Activated T-helper 1 cell treated with anti-CD3 and anti-CD28 coated beads, Interleukin-2, amount 50 U/mL, for 16 hours (primary cell): ENCODE measurements at regions not wholly inside any gene's neighbourhood (a gene's known extent, or its start where the extent isn't known, plus 50 kb on each side); places are given as distances from the start of the nearest gene placed in this dataset.

Experiments
- DNase-seq, 2 donors: peaks; one replicate each; pipeline ENCODE4 v3.0.0-alpha.2; 2020; ENCODE audit warnings: low read depth in 1 of 2, low spot score in 1 of 2

DNA sequence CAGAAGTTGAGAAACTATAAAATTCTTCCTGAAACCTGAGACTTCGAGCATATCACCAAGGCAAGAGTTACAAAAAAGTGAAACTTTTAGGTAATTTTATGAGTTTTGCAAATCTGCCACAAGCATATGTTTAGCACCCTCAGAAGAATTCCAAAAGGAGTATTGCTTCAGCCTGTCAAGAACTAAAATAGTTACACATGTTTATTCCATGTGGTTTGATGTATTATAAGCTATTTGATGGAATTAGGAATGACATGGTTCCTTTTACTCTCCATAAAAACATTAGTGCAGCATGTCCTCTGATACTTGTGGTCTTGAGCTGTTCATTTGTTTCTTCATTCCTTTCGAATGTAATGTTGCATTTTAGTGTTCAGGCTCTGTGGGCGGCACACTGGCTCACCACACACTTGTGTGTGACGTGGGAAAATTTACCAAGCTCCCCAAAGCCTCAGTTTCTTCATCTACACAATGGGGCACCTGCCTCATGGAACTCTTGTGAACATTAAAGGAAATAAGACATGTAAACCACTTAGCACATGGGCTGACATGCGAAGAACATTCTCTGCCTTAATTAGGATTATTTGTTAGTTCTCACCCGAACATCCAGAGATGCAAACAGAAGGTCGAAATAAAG, 204.2 kb upstream of the FOXF1 start:
- no peak for DNase-seq

DNA sequence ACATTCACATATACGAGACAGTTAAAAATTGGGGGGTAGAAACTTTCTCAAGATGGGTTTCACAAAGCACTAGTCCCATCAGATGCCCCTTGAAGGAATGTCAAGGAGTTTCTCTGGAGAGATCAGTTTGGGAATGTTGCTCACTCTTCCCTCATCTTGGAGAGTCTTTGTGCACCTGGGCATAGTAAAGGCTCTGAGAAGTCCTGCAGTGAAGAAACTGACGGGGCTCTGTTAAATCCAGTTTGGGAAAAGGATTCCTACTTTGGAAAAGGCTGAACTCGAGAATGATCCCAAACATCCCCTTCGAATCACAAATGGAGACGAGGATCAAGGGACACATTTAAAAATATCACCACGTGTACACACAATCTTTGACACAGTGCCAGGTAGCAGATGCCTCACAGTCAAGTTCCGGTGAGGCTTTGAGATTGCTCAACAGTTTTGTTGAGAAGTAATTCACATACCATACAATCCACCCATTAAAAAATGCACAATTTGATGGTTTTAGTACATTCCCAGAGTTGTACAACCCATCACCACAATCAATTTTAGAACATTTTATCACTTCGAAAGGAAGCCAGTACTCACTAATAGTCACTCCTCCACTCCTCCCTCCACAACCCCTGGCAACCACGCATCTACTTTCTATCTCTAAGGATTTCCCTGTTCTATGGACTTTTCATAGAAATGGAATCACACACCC, 203.4 kb upstream of the FOXF1 start:
- no peak for DNase-seq

- no peak for DNase-seq
These were observed 202.8 kb upstream of the FOXF1 start for GRCh38 chr16:86307514-86307903.

DNA sequence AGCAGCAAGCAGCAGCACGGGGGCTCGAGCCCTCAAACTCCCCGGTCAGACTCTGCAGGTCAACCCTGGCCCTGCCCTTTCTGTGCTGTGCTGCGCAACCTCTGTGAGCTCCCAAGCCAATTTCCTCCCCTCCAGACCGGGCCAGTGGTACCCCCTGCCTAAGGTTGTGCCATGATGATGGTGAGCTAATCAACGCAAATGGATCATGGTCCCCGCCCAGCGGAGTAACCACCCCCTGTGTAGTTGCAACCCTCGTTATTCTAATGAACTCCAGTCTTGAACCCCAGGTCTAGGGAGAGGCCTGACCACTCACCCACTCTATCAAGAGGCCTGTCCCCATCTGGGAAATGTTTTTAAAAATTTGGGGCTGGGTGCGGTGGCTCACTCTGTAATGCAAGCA, 201.8 kb upstream of the FOXF1 start:
- DNase-seq: no peak

- DNase-seq: no peak
These were observed 196.7 kb upstream of the FOXF1 start for GRCh38 chr16:86313631-86314030.

DNA sequence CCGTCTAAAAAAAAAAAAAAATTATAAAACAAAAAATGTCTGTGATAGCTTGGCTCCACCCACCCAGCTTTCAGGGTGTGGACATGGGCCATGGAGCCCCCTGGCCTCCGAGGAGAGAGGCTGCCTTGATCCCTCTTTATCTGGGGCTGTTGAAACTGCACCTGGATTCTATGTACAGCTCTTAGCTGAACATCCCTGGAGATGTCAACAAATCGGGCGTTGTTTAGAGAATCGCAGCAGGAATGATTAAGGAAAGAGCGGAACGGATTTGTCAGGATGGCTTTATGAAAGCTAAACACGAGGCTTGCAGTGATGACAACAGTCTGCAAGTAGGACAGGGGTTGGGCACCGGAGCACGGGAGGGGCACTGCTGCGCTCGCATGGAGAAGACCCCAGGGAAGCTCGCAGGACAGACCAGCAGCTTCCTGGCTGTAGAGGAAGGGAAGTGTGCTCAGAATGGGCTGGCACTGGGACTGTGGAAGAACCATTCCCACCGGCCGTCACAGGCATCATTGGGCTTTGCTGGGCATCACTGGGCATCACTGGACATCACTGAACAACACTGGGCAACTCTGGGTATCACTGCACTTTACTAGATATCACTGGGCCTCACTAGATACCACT, 195.8 kb upstream of the FOXF1 start:
- DNase-seq: no peak

DNA sequence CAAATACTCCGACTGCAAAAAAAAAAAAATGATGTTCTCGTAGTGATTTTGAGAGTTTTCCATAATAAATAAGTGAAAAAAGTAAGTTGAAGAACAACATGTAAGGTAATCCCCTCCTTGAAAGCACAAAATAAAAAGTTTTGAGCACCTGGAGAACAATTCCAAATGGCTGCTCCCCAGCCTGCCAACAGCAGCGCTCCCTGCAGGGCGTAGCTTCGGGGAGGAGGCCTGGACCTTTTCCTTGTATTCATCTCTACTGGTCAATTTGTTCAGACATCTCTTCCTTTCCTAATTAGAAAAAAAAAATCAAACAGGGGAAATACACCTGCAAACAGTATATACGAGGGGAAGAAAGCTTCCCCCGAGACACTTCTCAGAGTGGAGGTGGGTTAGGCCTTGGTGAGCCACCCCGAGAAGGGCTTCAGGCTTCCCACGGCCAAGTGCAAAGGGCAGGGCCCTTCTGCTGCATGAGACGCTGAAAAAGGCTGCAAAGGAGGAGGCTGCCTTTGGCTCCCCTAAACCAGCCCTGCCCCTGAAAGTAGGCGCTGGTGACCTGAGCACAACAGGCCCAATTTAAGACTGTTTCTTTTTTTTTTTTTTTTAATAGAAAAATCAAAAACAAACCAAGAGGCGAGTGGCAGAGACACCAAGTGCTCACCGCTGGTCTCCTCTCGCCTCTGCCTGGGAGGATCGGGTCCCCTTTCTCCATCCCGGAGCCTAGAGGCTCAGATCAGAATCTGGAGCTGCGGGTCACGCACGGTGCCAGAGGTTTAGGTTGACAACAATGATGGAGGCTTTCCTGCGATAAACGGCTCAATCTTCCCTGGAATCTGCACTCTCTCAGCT, 193.1 kb upstream of the FOXF1 start:
- no peak for DNase-seq

DNA sequence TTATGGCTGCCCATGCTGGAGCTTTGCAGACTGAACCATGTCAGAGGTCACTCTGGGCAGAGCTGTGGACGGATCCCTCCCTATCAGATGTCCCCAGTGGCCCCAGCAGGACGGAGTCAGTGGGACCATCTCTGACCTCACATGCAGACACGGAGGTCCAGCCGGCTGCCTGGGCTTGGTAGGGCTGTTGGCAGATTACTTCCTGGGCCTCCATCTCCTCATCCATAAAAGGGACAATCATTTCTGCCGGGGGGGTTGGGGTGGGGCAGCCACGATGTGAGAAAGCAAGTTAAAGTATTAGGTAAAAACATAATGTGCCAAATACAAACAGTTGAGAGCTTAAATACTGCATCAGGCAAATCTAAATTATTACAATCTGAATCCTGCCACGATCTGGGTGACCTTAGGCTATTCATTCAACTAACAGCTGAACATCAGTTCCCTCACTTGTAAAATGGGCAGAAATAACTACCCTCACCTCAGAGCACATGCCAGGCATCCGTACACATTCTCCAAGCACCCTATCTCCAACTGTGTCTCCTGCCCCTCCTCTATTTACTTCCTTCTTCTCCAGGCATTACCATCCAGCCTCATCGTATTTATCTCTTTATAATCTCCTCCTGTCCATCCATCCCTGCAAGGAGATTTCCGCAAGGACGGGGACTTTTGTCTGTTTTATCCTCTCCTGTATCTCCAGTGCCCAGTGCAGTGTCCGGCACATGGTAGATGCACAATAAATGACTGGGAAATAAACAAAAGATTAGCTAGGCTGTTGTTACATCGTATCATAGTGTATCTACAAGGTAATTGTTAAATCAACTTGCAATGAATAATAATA, 192.3 kb upstream of the FOXF1 start:
- no peak for DNase-seq

GRCh38 chr16:86319585-86320236, 190.6 kb upstream of the FOXF1 start:
- no peak for DNase-seq

DNA sequence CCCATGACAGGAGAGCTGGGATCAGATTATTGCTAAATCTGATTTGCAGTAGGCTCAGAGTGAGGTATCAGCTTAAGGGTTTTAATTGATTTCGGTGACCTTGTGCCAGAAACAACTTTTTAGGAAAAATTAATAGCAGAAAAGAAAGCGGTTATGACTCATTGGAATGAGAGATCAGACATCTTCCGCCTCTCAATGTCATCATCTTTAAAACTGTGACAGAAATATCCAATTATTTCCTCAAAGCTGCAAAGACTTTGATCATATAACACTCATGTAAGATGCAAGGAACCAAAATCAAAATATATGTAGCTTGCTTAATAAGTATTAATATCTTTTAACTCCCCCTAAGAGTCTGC, 190.1 kb upstream of the FOXF1 start:
- no peak for DNase-seq

GRCh38 chr16:86321491-86321890, 188.8 kb upstream of the FOXF1 start:
- no peak for DNase-seq

DNA sequence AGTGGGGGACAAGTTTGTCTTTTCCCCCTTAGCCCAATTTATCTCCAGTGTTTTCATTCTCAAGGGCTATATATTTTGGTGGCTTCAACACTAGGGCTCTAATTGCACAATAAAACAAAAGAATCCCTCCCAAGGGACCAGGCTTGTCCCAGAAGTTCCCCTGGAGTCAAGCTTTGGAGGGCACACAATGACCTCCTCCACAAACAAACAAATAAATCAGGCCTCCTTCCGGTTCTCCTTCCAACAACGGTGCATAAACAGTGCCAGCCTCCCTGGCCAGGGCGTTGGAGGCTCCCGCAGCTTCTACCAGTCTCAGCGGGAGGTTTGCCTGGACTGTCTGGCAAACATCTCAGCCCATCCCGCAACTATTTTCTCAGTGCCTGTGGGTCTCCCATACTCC, 188.0 kb upstream of the FOXF1 start:
- DNase-seq: no peak

DNA sequence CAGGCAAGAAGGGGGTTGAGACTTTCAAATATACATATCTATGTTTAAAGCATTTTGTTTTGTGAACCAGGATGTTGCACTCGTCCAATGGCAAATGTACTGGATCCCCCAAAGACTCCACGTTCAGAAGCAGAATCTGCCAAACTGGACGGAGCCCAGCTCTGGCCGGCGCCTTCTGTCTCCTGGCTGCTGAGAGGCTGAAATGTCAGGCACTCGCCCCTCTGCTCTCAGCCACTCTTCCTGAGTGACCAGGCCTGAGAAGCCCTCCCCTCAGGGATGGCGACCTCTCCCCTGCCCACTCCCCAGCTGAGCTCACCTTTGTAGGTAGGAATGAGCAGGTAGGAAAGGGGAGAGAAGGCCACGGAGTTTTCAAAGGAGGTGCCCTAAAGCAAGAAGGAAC, 187.5 kb upstream of the FOXF1 start:
- no peak for DNase-seq

DNA sequence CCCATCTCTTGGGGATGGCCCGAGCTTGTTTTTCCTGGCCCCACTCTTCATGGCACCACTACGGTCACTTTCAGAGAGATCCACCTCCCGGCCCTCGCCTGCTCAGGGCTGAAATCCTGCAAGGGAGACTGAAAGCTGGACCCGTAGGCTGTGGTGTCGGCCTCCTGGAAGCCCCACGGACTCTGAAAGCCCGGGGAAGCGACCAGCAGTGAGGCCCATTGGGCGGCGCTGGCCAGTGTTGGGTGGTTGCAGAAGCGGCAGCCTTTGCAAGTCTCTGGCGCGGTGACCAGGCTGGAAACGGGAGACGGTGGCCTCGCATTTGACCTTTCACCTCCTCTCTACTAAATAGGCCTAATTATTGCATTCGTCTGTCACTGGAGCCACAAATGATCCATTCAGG, 186.0 kb upstream of the FOXF1 start:
- DNase-seq: no peak

DNA sequence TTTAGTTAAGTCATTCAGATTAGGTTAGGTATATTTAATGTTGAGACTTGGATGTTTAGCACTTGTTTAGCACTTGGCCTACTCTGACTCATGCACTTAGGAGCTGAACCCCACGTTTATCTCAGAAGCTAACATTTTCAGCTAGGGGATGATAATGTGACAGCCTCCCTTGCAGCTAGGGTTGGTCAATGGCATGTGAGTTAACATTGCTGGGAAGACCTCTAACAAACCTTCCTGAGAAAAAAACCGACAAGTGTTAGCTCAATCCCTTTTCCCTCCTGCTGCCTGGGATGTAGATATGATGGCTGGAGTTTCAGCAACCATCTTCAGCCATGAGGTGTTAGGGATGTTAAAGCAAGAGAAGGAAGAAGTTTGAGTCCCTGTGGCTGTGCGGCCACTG, 185.0 kb upstream of the FOXF1 start:
- DNase-seq: no peak

DNA sequence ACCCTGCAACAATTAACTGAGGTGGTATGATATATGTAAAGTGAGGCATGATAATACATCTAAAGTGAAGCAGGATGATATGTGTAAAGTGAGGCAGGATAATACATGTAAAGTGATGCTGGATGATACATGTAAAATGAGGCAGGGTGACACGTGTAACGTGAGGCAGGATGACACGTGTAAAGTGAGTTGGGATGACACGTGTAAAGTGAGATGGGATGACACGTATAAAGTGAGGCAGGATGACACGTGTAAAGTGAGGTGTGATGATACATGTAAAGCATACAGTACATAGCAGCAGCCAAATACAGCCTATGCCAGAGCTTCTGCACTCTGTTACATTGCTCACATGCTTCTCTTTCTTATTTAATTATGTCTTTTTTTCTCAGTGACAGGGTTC, 184.4 kb upstream of the FOXF1 start:
- no peak for DNase-seq

- no peak for DNase-seq
These were observed 183.0 kb upstream of the FOXF1 start for GRCh38 chr16:86327321-86327720.

DNA sequence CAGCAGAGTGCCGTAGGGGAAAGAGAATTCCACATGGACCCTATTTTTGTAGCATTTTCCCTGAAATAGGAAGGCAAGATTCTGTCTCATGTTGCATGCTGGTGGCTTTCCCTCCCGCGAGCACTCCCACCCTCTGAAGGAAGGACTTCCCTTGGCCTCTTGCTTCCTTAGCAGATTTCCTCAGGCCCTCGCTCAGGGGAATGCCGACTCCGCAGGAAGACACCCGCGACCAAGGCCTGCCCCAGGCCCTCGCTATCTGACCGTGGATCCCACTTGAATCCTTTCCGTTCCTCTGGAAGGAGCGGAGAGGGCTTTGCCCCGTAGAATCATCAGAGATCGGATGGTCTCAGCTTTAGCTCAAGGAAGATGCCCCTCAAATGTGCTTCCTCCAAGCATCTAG, 179.4 kb upstream of the FOXF1 start:
- no peak for DNase-seq

DNA sequence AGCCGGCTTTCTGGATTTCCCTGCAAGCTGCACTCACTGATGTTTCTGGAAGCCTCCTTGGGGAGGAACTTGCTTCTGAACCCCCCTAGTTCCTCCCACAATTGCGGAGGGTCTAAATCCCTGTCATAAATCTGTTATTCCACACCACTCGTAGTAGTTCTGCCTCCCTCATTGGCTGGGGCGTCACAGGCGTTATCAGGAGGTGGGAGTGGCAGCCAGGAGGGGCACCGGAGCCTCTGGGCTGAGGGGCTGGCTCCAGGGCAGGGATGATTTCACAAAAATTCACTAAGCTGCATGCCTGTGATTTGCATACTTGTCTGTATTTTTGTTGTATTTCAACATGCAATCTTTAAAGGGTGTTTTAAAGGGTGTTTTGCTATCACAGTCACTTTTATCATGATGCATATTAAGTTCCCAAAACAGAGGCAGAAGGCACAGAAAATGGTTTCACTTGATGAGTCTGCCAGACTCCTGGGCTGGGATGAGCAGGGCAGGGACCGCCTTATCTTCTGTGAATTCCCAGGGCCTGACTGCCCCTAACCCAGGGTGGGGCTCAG, 176.2 kb upstream of the FOXF1 start:
- DNase-seq: no peak
